ENCODE measurements at regions not wholly inside any gene's neighbourhood (a gene's known extent, or its start where the extent isn't known, plus 50 kb on each side); places are given as distances from the start of the nearest gene placed in this dataset.
"Not testable (repeated sequence)": the region's sequence is repeated elsewhere in the genome, so short reads cannot be mapped to it uniquely, and the experiment has no call there.

GRCh38 chr7:68249611-68250010 lies 1253.0 kb downstream of the TYW1 start:
- DNase-seq, result no peak

- no peak for DNase-seq
These were observed 1253.5 kb downstream of the TYW1 start for GRCh38 chr7:68250143-68250542.

GRCh38 chr7:68254815-68255214 lies 1258.2 kb downstream of the TYW1 start:
- not testable (repeated sequence) for DNase-seq

GRCh38 chr7:68256295-68256694 lies 1259.7 kb downstream of the TYW1 start:
- no peak for DNase-seq

- no peak for DNase-seq
These were observed 1262.0 kb downstream of the TYW1 start for GRCh38 chr7:68258609-68259008.

GRCh38 chr7:68265258-68265657 lies 1268.6 kb downstream of the TYW1 start:
- no peak for DNase-seq

- DNase-seq, result no peak
These were observed 1269.5 kb downstream of the TYW1 start for GRCh38 chr7:68266004-68266579.

- no peak for DNase-seq
These were observed 1270.9 kb downstream of the TYW1 start for GRCh38 chr7:68267486-68267885.

GRCh38 chr7:68269405-68269804 lies 1272.8 kb downstream of the TYW1 start:
- DNase-seq, result peak; percentile 66

- DNase-seq, result no peak
These were observed 1275.9 kb downstream of the TYW1 start for GRCh38 chr7:68272507-68272906.

GRCh38 chr7:68276725-68277124 lies 1280.1 kb downstream of the TYW1 start:
- no peak for DNase-seq

- DNase-seq, result no peak
These were observed 1283.3 kb downstream of the TYW1 start for GRCh38 chr7:68279827-68280400.

- DNase-seq, result no peak
These were observed 1284.3 kb downstream of the TYW1 start for GRCh38 chr7:68280931-68281330.

GRCh38 chr7:68288144-68288593 lies 1291.5 kb downstream of the TYW1 start:
- no peak for DNase-seq

GRCh38 chr7:68291710-68292109 lies 1295.1 kb downstream of the TYW1 start:
- no peak for DNase-seq

GRCh38 chr7:68295386-68295785 lies 1298.8 kb downstream of the TYW1 start:
- no peak for DNase-seq

- no peak for DNase-seq
These were observed 1293.7 kb upstream of the AUTS2 start for GRCh38 chr7:68304536-68304935.

- DNase-seq, result no peak
These were observed 1291.6 kb upstream of the AUTS2 start for GRCh38 chr7:68306692-68307107.

- DNase-seq, result no peak
These were observed 1289.0 kb upstream of the AUTS2 start for GRCh38 chr7:68309271-68309670.

- DNase-seq, result no peak
These were observed 1288.5 kb upstream of the AUTS2 start for GRCh38 chr7:68309806-68310205.

- DNase-seq, result no peak
These were observed 1286.3 kb upstream of the AUTS2 start for GRCh38 chr7:68311958-68312357.

- DNase-seq, result no peak
These were observed 1284.5 kb upstream of the AUTS2 start for GRCh38 chr7:68313806-68314205.

- no peak for DNase-seq
These were observed 1284.1 kb upstream of the AUTS2 start for GRCh38 chr7:68314208-68314607.

GRCh38 chr7:68317476-68317875 lies 1280.8 kb upstream of the AUTS2 start:
- DNase-seq, result no peak

- DNase-seq, result no peak
These were observed 1279.2 kb upstream of the AUTS2 start for GRCh38 chr7:68319061-68319460.
